ENCODE measurements at regions not wholly inside any gene's neighbourhood (a gene's known extent, or its start where the extent isn't known, plus 50 kb on each side); places are given as distances from the start of the nearest gene placed in this dataset.

- no peak for TF ChIP-seq CTCF (IDR thresholded peaks at IDR 0.05)
- Histone ChIP-seq H3K4me1 (no peaks in the 10 kb centered on the region), H3K27me3 (ENCODE audit: low read depth) (no peaks in the 10 kb centered on the region), H3K9me3 (no peaks in the 10 kb centered on the region), H3K27ac (no peak overlapping the region), H3K36me3 (no peaks in the 10 kb centered on the region), H3K4me3 (no peak overlapping the region)
- DNase-seq (no peak), ATAC-seq (no peak)
- intact Hi-C loops (cut with DNase I) = no loop called here
Observed at GRCh38 chr14:51454351-51454750, 197.4 kb upstream of the FRMD6 start.

GRCh38 chr14:51455041-51455835, 196.5 kb upstream of the FRMD6 start:
- Histone ChIP-seq H3K4me1 (no peaks in the 10 kb centered on the region), H3K27me3 (ENCODE audit: low read depth) (no peaks in the 10 kb centered on the region), H3K27ac (no peak overlapping the region), H3K9me3 (no peaks in the 10 kb centered on the region), H3K4me3 (no peak overlapping the region), H3K36me3 (no peaks in the 10 kb centered on the region)
- DNase-seq (no peak), ATAC-seq (no peak)
- no peak for TF ChIP-seq CTCF (IDR thresholded peaks at IDR 0.05)
- intact Hi-C loops (cut with DNase I) = no loop called here

GRCh38 chr14:51457843-51458562, 193.7 kb upstream of the FRMD6 start:
- Histone ChIP-seq H3K27me3 (ENCODE audit: low read depth) (no peaks in the 10 kb centered on the region), H3K4me1 (no peaks in the 10 kb centered on the region), H3K36me3 (no peaks in the 10 kb centered on the region), H3K27ac (no peak overlapping the region), H3K9me3 (no peaks in the 10 kb centered on the region), H3K4me3 (no peak overlapping the region)
- ATAC-seq = no peak
- intact Hi-C loops (cut with DNase I) = no loop called here
- no peak for DNase-seq
- TF ChIP-seq CTCF (IDR thresholded peaks at IDR 0.05) = no peak

GRCh38 chr14:51458563-51458955, 193.2 kb upstream of the FRMD6 start:
- Histone ChIP-seq H3K9me3 (no peaks in the 10 kb centered on the region), H3K36me3 (no peaks in the 10 kb centered on the region), H3K4me1 (no peaks in the 10 kb centered on the region), H3K27ac (no peak overlapping the region), H3K4me3 (no peak overlapping the region), H3K27me3 (ENCODE audit: low read depth) (no peaks in the 10 kb centered on the region)
- intact Hi-C loops (cut with DNase I) = no loop called here
- no peak for TF ChIP-seq CTCF (IDR thresholded peaks at IDR 0.05)
- ATAC-seq = no peak
- no peak for DNase-seq

GRCh38 chr14:51460011-51460410, 191.7 kb upstream of the FRMD6 start:
- intact Hi-C loops (cut with DNase I) = no loop called here
- H3K36me3 ChIP-seq = no peaks in the 10 kb centered on the region

More at GRCh38 chr14:51460011-51460410, 191.7 kb upstream of the FRMD6 start:
- H3K4me1 ChIP-seq = no peaks in the 10 kb centered on the region
- DNase-seq (no peak), ATAC-seq (no peak)
- H3K4me3 ChIP-seq = no peak overlapping the region
- H3K27ac ChIP-seq = no peak overlapping the region
- H3K27me3 ChIP-seq (ENCODE audit: low read depth) = no peaks in the 10 kb centered on the region
- H3K9me3 ChIP-seq = no peaks in the 10 kb centered on the region
- TF ChIP-seq CTCF (IDR thresholded peaks at IDR 0.05) = no peak
